ENCODE measurements at regions not wholly inside any gene's neighbourhood (a gene's known extent, or its start where the extent isn't known, plus 50 kb on each side); places are given as distances from the start of the nearest gene placed in this dataset.

DNA sequence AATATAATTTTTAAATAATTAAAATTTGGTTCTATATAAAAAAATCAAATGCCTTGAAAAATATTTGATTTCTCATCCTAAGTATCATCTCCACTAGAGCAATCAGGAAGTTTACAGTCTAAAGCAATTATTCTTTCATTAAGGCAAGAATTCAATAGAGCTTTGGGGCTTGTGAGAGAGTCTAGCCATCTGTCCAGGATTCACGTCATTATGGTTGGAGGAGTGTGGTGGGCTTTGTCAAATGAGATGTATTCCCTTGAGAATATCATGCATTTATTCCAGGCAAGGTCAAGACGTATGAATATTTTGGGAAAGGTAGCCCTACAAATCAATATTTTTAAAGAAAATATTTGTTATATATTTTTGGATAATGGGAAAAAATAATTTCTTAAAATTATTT is 132.4 kb downstream of the ELOVL4 start (continued):
- TF ChIP-seq ZNF10 (tag by site-specific recombination; IDR thresholded peaks at IDR 0.05) (no peak), SCRT1 (tag by site-specific recombination; IDR thresholded peaks at IDR 0.05; ENCODE audit: borderline replicate concordance) (no peak), ZNF677 (tag by site-specific recombination; IDR thresholded peaks at IDR 0.05) (no peak)

GRCh38 chr6:79813854-79814709 is 133.3 kb downstream of the ELOVL4 start:
- no peaks in the 10 kb centered on the region for H3K36me3 ChIP-seq (ENCODE audit: control insufficient read depth in 2 of 2, insufficient read depth in 1 of 2, low read length in 2 of 2)
- POLR2A ChIA-PET, result no interaction called here
- CTCF ChIA-PET, result interaction anchor here (0.6 to 2.8 kb wide), 39 partner anchors 8 to 1931 kb away, joined by 3 to 26 read pairs (median 5); no protein-coding TSS in a partner anchor

More at GRCh38 chr6:79813854-79814709, 133.3 kb downstream of the ELOVL4 start:
- Histone ChIP-seq H3K4me3 (ENCODE audit: low read depth, low read length) (no peak overlapping the region), H3K4me1 (ENCODE audit: control insufficient read depth, insufficient read depth, low read length) (no peaks in the 10 kb centered on the region), H3K27ac (ENCODE audit: extremely low read depth, low read depth, low read length) (no peak overlapping the region), H3K9me3 (ENCODE audit: control insufficient read depth, insufficient read depth, low read depth, low read length) (no peaks in the 10 kb centered on the region)
- TF ChIP-seq TCF7L2 (IDR thresholded peaks at IDR 0.05; ENCODE audit: borderline replicate concordance, low read depth, low read length), result no peak
- no peak for TF ChIP-seq ZNF302 (tag by site-specific recombination; IDR thresholded peaks at IDR 0.05; ENCODE audit: low read depth)
- TF ChIP-seq, protein P1, sequence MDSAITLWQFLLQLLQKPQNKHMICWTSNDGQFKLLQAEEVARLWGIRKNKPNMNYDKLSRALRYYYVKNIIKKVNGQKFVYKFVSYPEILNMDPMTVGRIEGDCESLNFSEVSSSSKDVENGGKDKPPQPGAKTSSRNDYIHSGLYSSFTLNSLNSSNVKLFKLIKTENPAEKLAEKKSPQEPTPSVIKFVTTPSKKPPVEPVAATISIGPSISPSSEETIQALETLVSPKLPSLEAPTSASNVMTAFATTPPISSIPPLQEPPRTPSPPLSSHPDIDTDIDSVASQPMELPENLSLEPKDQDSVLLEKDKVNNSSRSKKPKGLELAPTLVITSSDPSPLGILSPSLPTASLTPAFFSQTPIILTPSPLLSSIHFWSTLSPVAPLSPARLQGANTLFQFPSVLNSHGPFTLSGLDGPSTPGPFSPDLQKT (IDR thresholded peaks at IDR 0.05; ENCODE audit: borderline replicate concordance, low read depth, low read length), result no peak
- TF ChIP-seq ZNF530 (tag by site-specific recombination; IDR thresholded peaks at IDR 0.05; ENCODE audit: low read depth), result no peak
- TF ChIP-seq, protein P2, sequence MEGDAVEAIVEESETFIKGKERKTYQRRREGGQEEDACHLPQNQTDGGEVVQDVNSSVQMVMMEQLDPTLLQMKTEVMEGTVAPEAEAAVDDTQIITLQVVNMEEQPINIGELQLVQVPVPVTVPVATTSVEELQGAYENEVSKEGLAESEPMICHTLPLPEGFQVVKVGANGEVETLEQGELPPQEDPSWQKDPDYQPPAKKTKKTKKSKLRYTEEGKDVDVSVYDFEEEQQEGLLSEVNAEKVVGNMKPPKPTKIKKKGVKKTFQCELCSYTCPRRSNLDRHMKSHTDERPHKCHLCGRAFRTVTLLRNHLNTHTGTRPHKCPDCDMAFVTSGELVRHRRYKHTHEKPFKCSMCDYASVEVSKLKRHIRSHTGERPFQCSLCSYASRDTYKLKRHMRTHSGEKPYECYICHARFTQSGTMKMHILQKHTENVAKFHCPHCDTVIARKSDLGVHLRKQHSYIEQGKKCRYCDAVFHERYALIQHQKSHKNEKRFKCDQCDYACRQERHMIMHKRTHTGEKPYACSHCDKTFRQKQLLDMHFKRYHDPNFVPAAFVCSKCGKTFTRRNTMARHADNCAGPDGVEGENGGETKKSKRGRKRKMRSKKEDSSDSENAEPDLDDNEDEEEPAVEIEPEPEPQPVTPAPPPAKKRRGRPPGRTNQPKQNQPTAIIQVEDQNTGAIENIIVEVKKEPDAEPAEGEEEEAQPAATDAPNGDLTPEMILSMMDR (tag by site-specific recombination; IDR thresholded peaks at IDR 0.05), result peak; percentile 53
- peak; percentile 72 for TF ChIP-seq PRDM1 (tag by site-specific recombination; IDR thresholded peaks at IDR 0.05)
- peak; percentile 73 for TF ChIP-seq ZNF654 (tag by site-specific recombination; IDR thresholded peaks at IDR 0.05; ENCODE audit: low read depth)
- no peak for TF ChIP-seq ZNF626 (tag by site-specific recombination; IDR thresholded peaks at IDR 0.05)
- no peak for TF ChIP-seq ZNF274 (IDR thresholded peaks at IDR 0.05; ENCODE audit: low read length)
- no peak for TF ChIP-seq ZNF274 (tag by site-specific recombination; IDR thresholded peaks at IDR 0.05; ENCODE audit: borderline replicate concordance)
- no peak for TF ChIP-seq ZNF184 (tag by site-specific recombination; IDR thresholded peaks at IDR 0.05)
- TF ChIP-seq ZNF24 (tag by site-specific recombination; IDR thresholded peaks at IDR 0.05), result no peak
- TF ChIP-seq YY1 (tag by site-specific recombination; IDR thresholded peaks at IDR 0.05), result no peak
- no peak for TF ChIP-seq ZNF335 (tag by site-specific recombination; conservative IDR thresholded peaks at IDR 0.05)
- TF ChIP-seq ZNF223 (tag by site-specific recombination; IDR thresholded peaks at IDR 0.05), result no peak
- TF ChIP-seq ZBTB10 (tag by site-specific recombination; IDR thresholded peaks at IDR 0.05), result no peak
